ENCODE measurements at regions not wholly inside any gene's neighbourhood (a gene's known extent, or its start where the extent isn't known, plus 50 kb on each side); places are given as distances from the start of the nearest gene placed in this dataset.

DNA sequence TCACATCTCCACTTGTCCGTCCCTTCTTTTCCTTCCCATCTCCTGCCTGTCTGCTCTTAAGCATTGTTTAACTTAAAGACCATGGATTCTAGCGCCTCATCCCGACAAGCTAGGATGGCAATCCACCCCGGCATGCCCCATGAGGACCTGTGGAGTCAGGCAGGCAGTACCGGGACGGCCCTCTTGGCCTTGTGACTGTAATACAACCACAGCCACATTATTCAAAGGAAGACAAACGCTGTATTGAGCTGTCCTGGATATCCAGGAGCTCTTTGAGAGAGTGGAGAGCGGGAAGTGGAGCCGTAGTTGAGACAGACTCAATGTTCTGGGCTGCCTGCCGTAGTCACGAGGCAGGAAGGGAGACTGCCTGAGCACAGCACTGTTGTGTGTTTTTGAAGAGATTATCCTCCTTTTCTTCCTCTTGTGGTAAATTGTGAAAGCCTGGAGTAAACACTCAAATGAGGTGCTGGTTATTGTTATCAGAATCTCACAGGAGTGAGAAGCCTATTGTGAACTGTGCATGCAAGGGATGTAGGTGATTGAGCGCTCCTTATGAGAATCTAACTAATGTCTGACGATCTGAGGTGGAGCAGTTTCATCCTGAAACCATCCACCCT, 929.8 kb upstream of the CNTNAP5 start:
- no peak for TF ChIP-seq CTCF (conservative IDR thresholded peaks at IDR 0.05)
- Mint-ChIP-seq H3K27ac (ENCODE audit: unreplicated experiment) (no peak overlapping the region), H3K4me3 (no peak overlapping the region), H3K27me3 (ENCODE audit: low read depth) (no peaks in the 10 kb centered on the region), H3K9me3 (peaks cover 4% of the 10 kb centered on the region), H3K4me1 (peaks cover 8% of the 10 kb centered on the region), H3K36me3 (ENCODE audit: low read depth) (peaks cover 2% of the 10 kb centered on the region)
- DNase-seq (ENCODE audit: low read depth, low spot score), result no peak

DNA sequence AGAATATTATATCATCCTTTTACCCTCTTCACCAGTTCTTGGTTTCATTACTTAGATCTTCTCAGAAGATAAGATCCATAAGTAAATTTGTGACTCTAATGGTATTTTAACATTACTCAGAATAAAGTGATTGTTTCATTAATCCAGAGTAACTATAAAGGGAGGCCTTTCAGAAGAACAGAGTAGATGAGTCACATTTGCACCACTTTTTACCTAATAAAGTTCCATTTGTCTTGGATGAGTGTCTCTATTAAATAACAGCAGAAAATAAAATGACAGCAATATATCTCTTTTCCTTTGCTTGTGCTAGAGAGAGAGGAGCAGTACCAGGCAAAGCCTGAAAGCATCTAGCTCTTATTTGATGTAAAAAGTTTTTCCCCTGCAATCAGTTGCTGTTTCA, 926.5 kb upstream of the CNTNAP5 start:
- Mint-ChIP-seq H3K4me1 (peaks cover 8% of the 10 kb centered on the region), H3K36me3 (ENCODE audit: low read depth) (peaks cover 2% of the 10 kb centered on the region), H3K4me3 (no peak overlapping the region), H3K27me3 (ENCODE audit: low read depth) (no peaks in the 10 kb centered on the region), H3K9me3 (peaks cover 4% of the 10 kb centered on the region), H3K27ac (ENCODE audit: unreplicated experiment) (no peak overlapping the region)
- DNase-seq (ENCODE audit: low read depth, low spot score), result no peak
- no peak for TF ChIP-seq CTCF (conservative IDR thresholded peaks at IDR 0.05)

- TF ChIP-seq CTCF (conservative IDR thresholded peaks at IDR 0.05), result no peak
- H3K9me3 Mint-ChIP-seq, result no peaks in the 10 kb centered on the region
- no peak overlapping the region for H3K4me3 Mint-ChIP-seq
- DNase-seq (ENCODE audit: low read depth, low spot score), result no peak
- H3K27me3 Mint-ChIP-seq (ENCODE audit: low read depth), result no peaks in the 10 kb centered on the region
- H3K4me1 Mint-ChIP-seq, result peaks cover 11% of the 10 kb centered on the region
- H3K36me3 Mint-ChIP-seq (ENCODE audit: low read depth), result no peaks in the 10 kb centered on the region
- no peak overlapping the region for H3K27ac Mint-ChIP-seq (ENCODE audit: unreplicated experiment)
These were observed 923.7 kb upstream of the CNTNAP5 start for GRCh38 chr2:123101434-123101833.

DNA sequence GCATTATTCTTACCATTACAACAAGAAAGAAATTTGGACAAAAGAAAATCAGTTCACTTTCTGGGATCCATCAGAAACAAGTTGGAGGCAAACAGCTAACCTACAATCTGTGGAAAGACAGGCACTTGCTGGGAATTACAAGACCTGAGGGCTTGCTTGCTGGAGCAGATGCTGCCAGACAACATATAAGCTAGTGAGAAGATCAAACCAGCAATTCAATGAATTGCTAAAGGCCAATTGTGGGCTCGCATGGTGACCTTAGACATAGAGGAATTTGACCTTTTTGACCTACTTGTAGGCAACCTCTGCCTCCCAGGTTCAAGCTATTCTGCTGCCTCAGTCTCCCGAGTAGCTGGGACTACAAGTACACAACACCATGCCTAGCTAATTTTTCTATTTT, 921.2 kb upstream of the CNTNAP5 start:
- H3K27me3 Mint-ChIP-seq (ENCODE audit: low read depth), result no peaks in the 10 kb centered on the region
- TF ChIP-seq CTCF (conservative IDR thresholded peaks at IDR 0.05), result no peak
- DNase-seq (ENCODE audit: low read depth, low spot score), result no peak
- H3K9me3 Mint-ChIP-seq, result no peaks in the 10 kb centered on the region
- H3K4me3 Mint-ChIP-seq, result no peak overlapping the region
- H3K36me3 Mint-ChIP-seq (ENCODE audit: low read depth), result no peaks in the 10 kb centered on the region
- peaks cover 6% of the 10 kb centered on the region for H3K4me1 Mint-ChIP-seq
- no peak overlapping the region for H3K27ac Mint-ChIP-seq (ENCODE audit: unreplicated experiment)

DNA sequence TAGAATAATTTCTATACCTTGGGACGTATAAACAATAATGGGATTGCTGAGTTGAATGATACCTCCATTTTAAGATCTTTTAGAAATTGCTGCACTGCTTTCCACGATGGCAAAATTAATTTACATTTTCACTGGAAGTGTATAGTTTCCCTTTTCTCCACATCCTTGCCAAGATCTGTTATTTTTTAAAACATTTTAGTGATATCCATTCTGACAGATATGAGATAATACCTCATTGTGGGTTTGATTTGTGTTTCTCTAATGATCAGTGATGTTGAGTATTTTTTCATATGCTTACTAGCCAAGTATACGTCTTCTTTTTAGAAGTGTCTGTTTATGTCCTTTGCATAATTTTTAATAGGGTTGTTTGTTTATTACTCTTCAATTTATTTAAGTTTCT, 908.5 kb upstream of the CNTNAP5 start:
- Mint-ChIP-seq H3K9me3 (peaks cover 23% of the 10 kb centered on the region), H3K36me3 (ENCODE audit: low read depth) (peaks cover 9% of the 10 kb centered on the region), H3K4me3 (no peak overlapping the region), H3K27ac (ENCODE audit: unreplicated experiment) (no peak overlapping the region), H3K4me1 (no peaks in the 10 kb centered on the region), H3K27me3 (ENCODE audit: low read depth) (no peaks in the 10 kb centered on the region)
- no peak for DNase-seq (ENCODE audit: low read depth, low spot score)
- TF ChIP-seq CTCF (conservative IDR thresholded peaks at IDR 0.05), result no peak

Measured in neural crest cell (in vitro differentiated cells).